ENCODE measurements at regions not wholly inside any gene's neighbourhood (a gene's known extent, or its start where the extent isn't known, plus 50 kb on each side); places are given as distances from the start of the nearest gene placed in this dataset.

GRCh38 chr6:165001502-165002157 lies 307.8 kb downstream of the C6orf118 start:
- in situ Hi-C loops (cut with MboI): no loop called here
- peaks cover 2% of the 10 kb centered on the region; the same call in 1 of the 2 replicates for H3K9me3 ChIP-seq (replicated peaks; ENCODE audit: control insufficient read depth, insufficient read depth, low read depth, low read length)
- ATAC-seq (no peak), FAIRE-seq (no peak), DNase-seq (ENCODE audit: extremely low read depth in 1 of 4, low spot score in 3 of 4) (no peak)
- ChIA-PET POLR2A (no interaction called here), CTCF (ENCODE audit: low intra/inter-chr PET ratio) (no interaction called here)
- no peaks in the 10 kb centered on the region for H3K9me1 ChIP-seq (ENCODE audit: control insufficient read depth, insufficient read depth, low read length)
- no peaks in the 10 kb centered on the region for H3K79me2 ChIP-seq (ENCODE audit: control insufficient read depth, insufficient read depth, low read length)
- H2AFZ ChIP-seq (ENCODE audit: low read depth, low read length): no peak overlapping the region
- no peak overlapping the region for H3K4me3 ChIP-seq
- TF ChIP-seq ESRRA (IDR thresholded peaks at IDR 0.05; ENCODE audit: borderline replicate concordance, low read depth) (no peak), ZNF133 (CRISPR knock-in tag; IDR thresholded peaks at IDR 0.05) (no peak), ZNF77 (CRISPR knock-in tag; IDR thresholded peaks at IDR 0.05) (no peak), EP400 (IDR thresholded peaks at IDR 0.05) (no peak), JUNB (CRISPR knock-in tag; conservative IDR thresholded peaks at IDR 0.05) (no peak), ZNF75A (CRISPR knock-in tag; IDR thresholded peaks at IDR 0.05) (no peak), ZNF561 (CRISPR knock-in tag; conservative IDR thresholded peaks at IDR 0.05) (no peak), FOXJ3 (CRISPR knock-in tag; IDR thresholded peaks at IDR 0.05) (no peak), EZH2 (IDR thresholded peaks at IDR 0.05; ENCODE audit: borderline replicate concordance, low read depth, low read length) (no peak), DLX4 (CRISPR knock-in tag; IDR thresholded peaks at IDR 0.05) (no peak), ARID3B (CRISPR knock-in tag; IDR thresholded peaks at IDR 0.05; ENCODE audit: borderline replicate concordance) (no peak), SP1 (CRISPR knock-in tag; IDR thresholded peaks at IDR 0.05) (no peak), RERE (CRISPR knock-in tag; IDR thresholded peaks at IDR 0.05; ENCODE audit: borderline replicate concordance) (no peak), ZNF589 (CRISPR knock-in tag; IDR thresholded peaks at IDR 0.05; ENCODE audit: low read depth) (no peak), PHF21A (IDR thresholded peaks at IDR 0.05; ENCODE audit: borderline replicate concordance, low read depth) (no peak)
- under 1% methylated on average over 32 of the region's 33 CpGs for WGBS (ENCODE audit: insufficient coverage, low coverage, missing lambda C conversion rate)
- H3K27me3 ChIP-seq (ENCODE audit: control insufficient read depth in 2 of 2, insufficient read depth in 2 of 2, low read length in 2 of 2): no peaks in the 10 kb centered on the region
- H3K4me2 ChIP-seq (ENCODE audit: insufficient read depth, low read length): no peak overlapping the region
- H3K4me1 ChIP-seq (replicated peaks in 1 of 2; ENCODE audit: control insufficient read depth in 2 of 2, insufficient read depth in 2 of 2, low read length in 2 of 2): no peaks in the 10 kb centered on the region
- no peak overlapping the region for H3K27ac ChIP-seq (ENCODE audit: extremely low read depth, low read depth, low read length)
- no peaks in the 10 kb centered on the region for H4K20me1 ChIP-seq (replicated peaks; ENCODE audit: control insufficient read depth, insufficient read depth, low read length)
- no peaks in the 10 kb centered on the region for H3K36me3 ChIP-seq (ENCODE audit: control insufficient read depth, insufficient read depth, low read length)
- no TSS peak for BruUV-seq (replicated peaks)
- H3K9ac ChIP-seq (ENCODE audit: insufficient read depth in 1 of 2, low read depth in 2 of 2, low read length in 2 of 2): no peak overlapping the region
- intact Hi-C loops (cut with micrococcal nuclease): no loop called here

Data from K562 (cell line).